Upper lobe of left lung (tissue), 6 donors: ENCODE measurements at regions not wholly inside any gene's neighbourhood (a gene's known extent, or its start where the extent isn't known, plus 50 kb on each side); places are given as distances from the start of the nearest gene placed in this dataset.

Experiments used
- ATAC-seq, 2 donors: fragments of 200-7000 bp; cut with Tn5 transposase; one replicate each; pipeline ENCODE4 v1.9.1; 2022; ENCODE audit warnings: mild to moderate bottlenecking in 2 of 2, moderate library complexity in 2 of 2; ENCODE audit not compliant: low FRiP score in 2 of 2
- DNase-seq, 2 donors: peaks; one replicate each; pipeline ENCODE4 v3.0.0-alpha.2; 2019 to 2020
- H3K27ac ChIP-seq, 4 donors: fragments of 200-600 bp; sonication (generic); one replicate each; pipeline ENCODE4 v1.5.1; 2016 to 2019
- H3K27me3 ChIP-seq, 4 donors: fragments of 200-600 bp; sonication (generic); one replicate each; pipeline ENCODE4 v1.5.1; 2017 to 2019
- H3K36me3 ChIP-seq, 4 donors: fragments of 200-600 bp; sonication (generic); one replicate each; pipeline ENCODE4 v1.5.1; 2016 to 2019
- H3K4me1 ChIP-seq, 4 donors: fragments of 200-600 bp; sonication (generic); one replicate each; pipeline ENCODE4 v1.5.1; 2018 to 2019
- H3K4me3 ChIP-seq, 4 donors: fragments of 200-600 bp; sonication (generic); one replicate each; pipeline ENCODE4 v1.5.1; 2017 to 2019; ENCODE audit warnings: mild to moderate bottlenecking in 2 of 4, moderate library complexity in 1 of 4
- H3K9me3 ChIP-seq, 4 donors: fragments of 200-600 bp; sonication (generic); one replicate each; pipeline ENCODE4 v1.5.1; 2018 to 2019
- CTCF ChIP-seq, 6 experiments: fragments of 450-650 bp in 4 of 6; fragments of 200-600 bp in 2 of 6; sonication (generic) in 2 of 6; IDR thresholded peaks; one replicate each; pipeline ENCODE4 v1.5.1; 2016 to 2019; ENCODE audit warnings: antibody characterized with exemption in 6 of 6
- EP300 ChIP-seq, 4 donors: sonication (generic); formaldehyde crosslinking; IDR thresholded peaks; one replicate each; pipeline ENCODE4 v1.5.1; 2017; ENCODE audit warnings: antibody characterized with exemption in 4 of 4, control low read depth in 2 of 4
- POLR2A ChIP-seq, 4 donors: fragments of 450-650 bp; IDR thresholded peaks; one replicate each; pipeline ENCODE4 v1.5.1; 2016 to 2017; ENCODE audit warnings: antibody characterized with exemption in 4 of 4, mild to moderate bottlenecking in 2 of 4
- POLR2AphosphoS5 ChIP-seq, 2 donors: sonication (generic); formaldehyde crosslinking; IDR thresholded peaks; one replicate each; pipeline ENCODE4 v1.5.1; 2017; ENCODE audit warnings: antibody characterized with exemption in 2 of 2
- WGBS, 2 donors: methylation state at CpG; one replicate each; pipeline ENCODE4 v1.1.5; 2017 to 2018; 5-methylcytosine and 5-hydroxymethylcytosine counted together
- donor health status: DM: no; HTN: no; CAD: no; lungs with moderate emphysema.
- donor health status: DM: no; HTN: yes; CAD: no; lungs with severe emphysema.

- WGBS, 2 donors, result 93 to 96% methylated on average over 1 of the region's 1 CpG
- peaks cover 0 to 2% (median 0%) of the 10 kb centered on the region in 4 donors for H3K4me1 ChIP-seq
- H3K27ac ChIP-seq, result no peak overlapping the region
- H3K27me3 ChIP-seq, result no peaks in the 10 kb centered on the region
- ATAC-seq (no peak), DNase-seq (no peak)
- H3K9me3 ChIP-seq, result no peaks in the 10 kb centered on the region
- no peak overlapping the region for H3K4me3 ChIP-seq
- TF ChIP-seq EP300 (IDR thresholded peaks at IDR 0.05) (no peak), POLR2A (IDR thresholded peaks at IDR 0.05) (no peak), POLR2AphosphoS5 (IDR thresholded peaks at IDR 0.05) (no peak), CTCF (IDR thresholded peaks at IDR 0.05) (no peak)
- no peaks in the 10 kb centered on the region for H3K36me3 ChIP-seq
Observed at GRCh38 chr2:145592361-145592760, 1072.4 kb upstream of the ZEB2 start.

- H3K36me3 ChIP-seq, result no peaks in the 10 kb centered on the region
- WGBS, 2 donors, result 90 to 93% methylated on average over 3 of the region's 3 CpGs
Observed at GRCh38 chr2:145591109-145591809, 1071.3 kb upstream of the ZEB2 start.

GRCh38 chr2:145587922-145588321, 1068.0 kb upstream of the ZEB2 start:
- Histone ChIP-seq H3K27me3 (no peaks in the 10 kb centered on the region), H3K27ac (no peak overlapping the region), H3K9me3 (no peaks in the 10 kb centered on the region), H3K4me3 (no peak overlapping the region), H3K4me1 (no peaks in the 10 kb centered on the region), H3K36me3 (no peaks in the 10 kb centered on the region)
- no peak for DNase-seq
- TF ChIP-seq POLR2AphosphoS5 (IDR thresholded peaks at IDR 0.05) (no peak), CTCF (IDR thresholded peaks at IDR 0.05) (no peak), POLR2A (IDR thresholded peaks at IDR 0.05) (no peak), EP300 (IDR thresholded peaks at IDR 0.05) (no peak)
- WGBS, 2 donors, result 88 to 91% methylated on average over 3 of the region's 3 CpGs
- no peak for ATAC-seq

More at GRCh38 chr2:145591109-145591809, 1071.3 kb upstream of the ZEB2 start:
- H3K9me3 ChIP-seq, result no peaks in the 10 kb centered on the region
- no peak overlapping the region for H3K27ac ChIP-seq
- no peaks in the 10 kb centered on the region for H3K27me3 ChIP-seq
- H3K4me3 ChIP-seq, result no peak overlapping the region
- TF ChIP-seq CTCF (IDR thresholded peaks at IDR 0.05), result no peak
- TF ChIP-seq POLR2A (IDR thresholded peaks at IDR 0.05), result no peak
- TF ChIP-seq EP300 (IDR thresholded peaks at IDR 0.05), result no peak
- no peak for TF ChIP-seq POLR2AphosphoS5 (IDR thresholded peaks at IDR 0.05)
- peaks cover 0 to 2% (median 0%) of the 10 kb centered on the region in 4 donors for H3K4me1 ChIP-seq
- ATAC-seq, result no peak
- no peak for DNase-seq

GRCh38 chr2:145584353-145584752, 1064.4 kb upstream of the ZEB2 start:
- no peak overlapping the region for H3K27ac ChIP-seq
- no peaks in the 10 kb centered on the region for H3K4me1 ChIP-seq
- no peaks in the 10 kb centered on the region for H3K36me3 ChIP-seq
- TF ChIP-seq POLR2A (IDR thresholded peaks at IDR 0.05), result no peak
- TF ChIP-seq EP300 (IDR thresholded peaks at IDR 0.05), result no peak
- TF ChIP-seq POLR2AphosphoS5 (IDR thresholded peaks at IDR 0.05), result no peak
- no peak for TF ChIP-seq CTCF (IDR thresholded peaks at IDR 0.05)
- 50 to 76% methylated on average over 1 of the region's 1 CpG for WGBS, 2 donors
- H3K4me3 ChIP-seq, result no peak overlapping the region
- DNase-seq (no peak), ATAC-seq (no peak)
- no peaks in the 10 kb centered on the region for H3K9me3 ChIP-seq
- no peaks in the 10 kb centered on the region for H3K27me3 ChIP-seq

GRCh38 chr2:145573608-145574007, 1053.7 kb upstream of the ZEB2 start:
- Histone ChIP-seq H3K4me3 (no peak overlapping the region), H3K4me1 (no peaks in the 10 kb centered on the region), H3K27me3 (no peaks in the 10 kb centered on the region), H3K27ac (no peak overlapping the region), H3K36me3 (no peaks in the 10 kb centered on the region), H3K9me3 (no peaks in the 10 kb centered on the region)
- 79 to 80% methylated on average over 5 of the region's 5 CpGs for whole genome bisulfite sequencing, 2 donors
- ATAC-seq (no peak), DNase-seq (no peak)
- no peak for TF ChIP-seq CTCF (IDR thresholded peaks at IDR 0.05)
- no peak for TF ChIP-seq EP300 (IDR thresholded peaks at IDR 0.05)
- no peak for TF ChIP-seq POLR2AphosphoS5 (IDR thresholded peaks at IDR 0.05)
- no peak for TF ChIP-seq POLR2A (IDR thresholded peaks at IDR 0.05)
